Esophagus squamous epithelium (tissue), 5 donors: ENCODE measurements at regions not wholly inside any gene's neighbourhood (a gene's known extent, or its start where the extent isn't known, plus 50 kb on each side); places are given as distances from the start of the nearest gene placed in this dataset.
A peak's percentile ranks its signal among the peaks of the same experiment; 100 is the strongest.

Source experiments
- DNase-seq: peaks from one replicate; lab custom pipeline; 2025; lab: John Stamatoyannopoulos, UW
- H3K27ac ChIP-seq, 4 donors: fragments of 200-600 bp; sonication (generic); one replicate each; pipeline ENCODE4 v1.5.1; 2016 to 2019; ENCODE audit warnings: mild to moderate bottlenecking in 1 of 4
- H3K27me3 ChIP-seq, 4 donors: fragments of 200-600 bp; sonication (generic); 1 replicate in 3 of 4; 2 replicates in 1 of 4; pipeline versions ENCODE4 v1.5.1 to v1.6.0; 2017 to 2021; ENCODE audit warnings: antibody characterized with exemption in 1 of 4
- H3K36me3 ChIP-seq, 3 donors: fragments of 200-600 bp; sonication (generic); one replicate each; pipeline ENCODE4 v1.5.1; 2016 to 2019
- H3K4me1 ChIP-seq, 3 donors: fragments of 200-600 bp; sonication (generic); one replicate each; pipeline ENCODE4 v1.5.1; 2017 to 2019
- H3K4me3 ChIP-seq, 4 donors: fragments of 200-600 bp; sonication (generic); 1 replicate in 3 of 4; 2 replicates in 1 of 4; pipeline ENCODE4 v1.5.1; 2016 to 2019; ENCODE audit warnings: mild to moderate bottlenecking in 2 of 4, moderate library complexity in 1 of 4
- H3K9me3 ChIP-seq, 3 donors: fragments of 200-600 bp; sonication (generic); one replicate each; pipeline ENCODE4 v1.5.1; 2016 to 2019
- POLR2A ChIP-seq, 4 donors: fragments of 450-650 bp; IDR thresholded peaks; one replicate each; pipeline ENCODE4 v1.6.1; 2017; ENCODE audit warnings: antibody characterized with exemption in 4 of 4, mild to moderate bottlenecking in 4 of 4, moderate library complexity in 3 of 4
- WGBS, 2 donors: methylation state at CpG; one replicate each; pipeline ENCODE4 v1.1.5; 2018; 5-methylcytosine and 5-hydroxymethylcytosine counted together
- intact Hi-C: fragments of 100-400 bp; cut with DNase I; formaldehyde crosslinking; loops from one replicate; pipeline ENCODE4 v1.15.0; 2022
- TF ChIP-seq, protein P1 (sequence below), 6 experiments: fragments of 450-650 bp in 4 of 6; fragments of 200-600 bp in 2 of 6; sonication (generic) in 2 of 6; IDR thresholded peaks; one replicate each; pipeline ENCODE4 v1.5.1; 2016 to 2019; ENCODE audit warnings: antibody characterized with exemption in 6 of 6, mild to moderate bottlenecking in 4 of 6, moderate library complexity in 4 of 6
- donor health status: DM: yes; HTN: yes; CAD: no.

- peaks cover 0 to 29% (median 0%) of the 10 kb centered on the region in 4 donors for H3K27me3 ChIP-seq
- peaks cover 10 to 16% (median 15%) of the 10 kb centered on the region in 3 donors for H3K4me1 ChIP-seq
- no peak overlapping the region for H3K4me3 ChIP-seq
- intact Hi-C loops: loop anchor here (5.0 to 10.0 kb wide), 3 partner anchors 77 to 247 kb away; no protein-coding TSS in a partner anchor
- no peaks in the 10 kb centered on the region for H3K36me3 ChIP-seq
- peak overlapping the region in 1 of 4 donors; percentile 18 for H3K27ac ChIP-seq
- no peak for DNase-seq
- H3K9me3 ChIP-seq: no peaks in the 10 kb centered on the region
- WGBS, 2 donors: 90% methylated on average over 2 of the region's 4 CpGs; no CpG with 5 or more reads in 1 of the 2 donors
- no peak for TF ChIP-seq POLR2A (IDR thresholded peaks at IDR 0.05)
- TF ChIP-seq, protein P1, sequence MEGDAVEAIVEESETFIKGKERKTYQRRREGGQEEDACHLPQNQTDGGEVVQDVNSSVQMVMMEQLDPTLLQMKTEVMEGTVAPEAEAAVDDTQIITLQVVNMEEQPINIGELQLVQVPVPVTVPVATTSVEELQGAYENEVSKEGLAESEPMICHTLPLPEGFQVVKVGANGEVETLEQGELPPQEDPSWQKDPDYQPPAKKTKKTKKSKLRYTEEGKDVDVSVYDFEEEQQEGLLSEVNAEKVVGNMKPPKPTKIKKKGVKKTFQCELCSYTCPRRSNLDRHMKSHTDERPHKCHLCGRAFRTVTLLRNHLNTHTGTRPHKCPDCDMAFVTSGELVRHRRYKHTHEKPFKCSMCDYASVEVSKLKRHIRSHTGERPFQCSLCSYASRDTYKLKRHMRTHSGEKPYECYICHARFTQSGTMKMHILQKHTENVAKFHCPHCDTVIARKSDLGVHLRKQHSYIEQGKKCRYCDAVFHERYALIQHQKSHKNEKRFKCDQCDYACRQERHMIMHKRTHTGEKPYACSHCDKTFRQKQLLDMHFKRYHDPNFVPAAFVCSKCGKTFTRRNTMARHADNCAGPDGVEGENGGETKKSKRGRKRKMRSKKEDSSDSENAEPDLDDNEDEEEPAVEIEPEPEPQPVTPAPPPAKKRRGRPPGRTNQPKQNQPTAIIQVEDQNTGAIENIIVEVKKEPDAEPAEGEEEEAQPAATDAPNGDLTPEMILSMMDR (IDR thresholded peaks at IDR 0.05): no peak
These were observed 147.7 kb downstream of the SMAD6 start for GRCh38 chr15:66849746-66850077.

DNA sequence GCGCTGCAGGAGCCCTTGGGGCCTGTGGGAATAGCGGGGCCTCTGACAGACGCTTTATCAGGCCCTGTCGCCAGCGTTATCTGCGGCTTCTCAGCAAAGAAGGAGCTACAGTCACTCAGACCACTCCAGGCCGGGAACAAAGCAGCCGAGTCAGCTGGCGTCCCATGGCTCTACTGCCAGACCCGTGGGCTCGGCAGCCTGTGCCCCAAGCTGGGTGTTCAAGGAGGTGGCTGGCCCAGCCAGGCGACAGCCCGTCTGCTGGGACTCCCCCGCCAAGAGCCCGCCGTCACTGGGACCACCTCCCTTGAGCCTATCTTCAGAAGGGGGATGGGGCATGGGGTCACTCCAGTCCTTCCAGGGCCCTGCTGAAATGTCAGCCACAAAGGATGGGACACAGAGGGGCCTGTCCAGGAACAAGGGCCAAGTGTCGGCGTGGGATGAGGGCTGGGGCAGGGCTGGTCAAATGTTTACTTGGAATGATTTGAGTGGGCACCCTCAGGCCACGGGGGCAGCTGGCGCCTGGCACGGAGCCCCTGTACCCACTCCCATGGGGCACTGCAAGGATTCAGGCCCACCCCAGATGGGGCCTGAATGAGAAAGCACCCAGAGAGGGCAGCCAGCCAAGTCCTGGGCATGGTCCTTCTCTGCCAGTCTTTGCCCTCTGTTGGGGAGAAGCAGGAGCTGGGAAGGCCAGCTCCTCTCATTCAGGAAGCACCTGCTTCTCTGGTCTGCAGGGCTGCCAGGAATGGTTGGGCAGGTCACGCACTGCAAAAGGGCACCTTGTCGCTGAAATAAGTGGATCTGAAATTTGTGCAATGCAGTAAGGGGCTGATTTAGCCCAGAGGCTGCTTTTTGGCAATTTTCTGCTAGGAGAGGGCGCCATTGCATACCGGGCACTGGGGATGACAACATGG lies 148.3 kb downstream of the SMAD6 start:
- TF ChIP-seq, protein P1 (IDR thresholded peaks at IDR 0.05): no peak
- no peak for TF ChIP-seq POLR2A (IDR thresholded peaks at IDR 0.05)
- H3K27ac ChIP-seq: peak overlapping the region in 3 of 4 donors; percentile 13 to 18 (median 18)
- no peak for DNase-seq
- H3K9me3 ChIP-seq: no peaks in the 10 kb centered on the region
- intact Hi-C loops: loop anchor here (5.0 kb wide), 1 partner anchor 248 kb away; no protein-coding TSS in a partner anchor
- H3K36me3 ChIP-seq: no peaks in the 10 kb centered on the region
- H3K4me1 ChIP-seq: peaks cover 10 to 16% (median 15%) of the 10 kb centered on the region in 3 donors
- H3K27me3 ChIP-seq: peaks cover 0 to 23% (median 0%) of the 10 kb centered on the region in 4 donors
- 78 to 85% methylated on average over 10 to 11 of the region's 25 CpGs for WGBS, 2 donors
- H3K4me3 ChIP-seq: no peak overlapping the region

- DNase-seq: no peak
- H3K36me3 ChIP-seq: no peaks in the 10 kb centered on the region
- H3K9me3 ChIP-seq: no peaks in the 10 kb centered on the region
- H3K27ac ChIP-seq: peak overlapping the region in 3 of 4 donors; percentile 18 to 66 (median 48)
- intact Hi-C loops: loop anchor here (5.0 kb wide), 1 partner anchor 249 kb away; no protein-coding TSS in a partner anchor
- H3K4me3 ChIP-seq: peak overlapping the region in 1 of 4 donors; percentile 7
- peaks cover 0 to 19% (median 0%) of the 10 kb centered on the region in 4 donors for H3K27me3 ChIP-seq
- TF ChIP-seq, protein P1 (IDR thresholded peaks at IDR 0.05): no peak
- no peak for TF ChIP-seq POLR2A (IDR thresholded peaks at IDR 0.05)
- peaks cover 10 to 16% (median 15%) of the 10 kb centered on the region in 3 donors for H3K4me1 ChIP-seq
- WGBS, 2 donors: 17 to 33% methylated on average over 5 to 6 of the region's 6 CpGs
These were observed 148.9 kb downstream of the SMAD6 start for GRCh38 chr15:66850996-66851310.

DNA sequence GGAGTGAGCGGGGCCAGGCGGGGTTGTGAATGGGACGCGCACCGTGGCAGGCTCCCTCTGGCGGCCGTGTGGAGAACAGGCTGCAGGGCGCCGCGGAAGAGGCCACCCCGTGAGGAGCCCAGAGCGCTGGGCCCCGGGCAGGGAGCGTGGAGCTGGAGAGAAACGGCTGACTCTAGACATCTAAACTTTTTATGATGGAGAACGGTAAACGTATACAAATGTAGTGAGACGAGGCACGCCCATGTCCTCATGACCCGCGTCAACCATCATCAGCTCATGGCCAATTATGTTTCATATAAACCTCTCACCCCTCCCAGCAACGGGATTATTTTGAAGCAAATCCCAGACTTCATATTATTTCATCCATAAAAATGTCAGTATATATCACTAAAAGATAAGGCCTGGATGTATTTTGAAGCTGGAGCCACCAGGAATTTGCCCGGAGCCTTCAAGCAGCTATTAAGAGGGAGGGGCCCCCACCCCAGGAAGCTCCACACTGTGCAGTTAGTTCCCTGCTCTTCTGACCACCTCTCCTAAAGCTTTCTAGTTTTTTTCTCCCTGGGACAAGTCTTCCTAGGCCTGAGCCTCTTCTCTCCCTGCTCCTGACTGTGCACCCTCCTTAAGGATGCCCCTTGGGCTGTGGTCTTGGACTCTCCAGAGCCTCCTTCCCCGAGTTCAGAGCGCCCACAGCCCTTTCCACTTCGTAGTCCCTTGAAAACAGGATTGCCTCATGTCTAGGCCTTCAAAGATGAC lies 149.5 kb downstream of the SMAD6 start:
- H3K27me3 ChIP-seq: peaks cover 0 to 19% (median 0%) of the 10 kb centered on the region in 4 donors

More for the DNA sequence above, 149.5 kb downstream of the SMAD6 start:
- Histone ChIP-seq H3K27ac (peak overlapping the region in 3 of 4 donors; percentile 18 to 66 (median 48)), H3K4me3 (peak overlapping the region in 1 of 4 donors; percentile 7), H3K9me3 (no peaks in the 10 kb centered on the region), H3K4me1 (peaks cover 10 to 16% (median 15%) of the 10 kb centered on the region in 3 donors), H3K36me3 (no peaks in the 10 kb centered on the region)
- TF ChIP-seq, protein P1 (IDR thresholded peaks at IDR 0.05): peak; percentile 95 to 97 (median 96)
- no peak for TF ChIP-seq POLR2A (IDR thresholded peaks at IDR 0.05)
- WGBS, 2 donors: 19 to 33% methylated on average over 14 to 26 of the region's 26 CpGs
- no peak for DNase-seq
- intact Hi-C loops: loop anchor here (5.0 kb wide), 1 partner anchor 249 kb away; no protein-coding TSS in a partner anchor
